ENCODE measurements at regions not wholly inside any gene's neighbourhood (a gene's known extent, or its start where the extent isn't known, plus 50 kb on each side); places are given as distances from the start of the nearest gene placed in this dataset.

GRCh38 chr22:48395201-48395600 lies 1432.5 kb downstream of the BRD1 start:
- peaks cover 35 to 52% of the 10 kb centered on the region in 2 donors for H3K27me3 Mint-ChIP-seq
- no peak overlapping the region for H3K4me3 Mint-ChIP-seq
- no peak overlapping the region for H3K27ac Mint-ChIP-seq
- no peaks in the 10 kb centered on the region for H3K4me1 Mint-ChIP-seq
- no peaks in the 10 kb centered on the region for H3K36me3 Mint-ChIP-seq
- ATAC-seq (replicated peaks) (no peak), DNase-seq (no peak)
- peaks cover under 1 to 2% of the 10 kb centered on the region in 2 donors for H3K9me3 Mint-ChIP-seq

- no peaks in the 10 kb centered on the region for H3K4me1 Mint-ChIP-seq
- DNase-seq: no peak
- no peak overlapping the region for H3K27ac Mint-ChIP-seq
- peaks cover 3 to 6% of the 10 kb centered on the region in 2 donors for H3K9me3 Mint-ChIP-seq
- ATAC-seq (replicated peaks): no peak
- H3K36me3 Mint-ChIP-seq: no peaks in the 10 kb centered on the region
- H3K4me3 Mint-ChIP-seq: no peak overlapping the region
- peaks cover 36 to 52% of the 10 kb centered on the region in 2 donors for H3K27me3 Mint-ChIP-seq
These were observed 1432.9 kb downstream of the BRD1 start for GRCh38 chr22:48394787-48395186.

DNA sequence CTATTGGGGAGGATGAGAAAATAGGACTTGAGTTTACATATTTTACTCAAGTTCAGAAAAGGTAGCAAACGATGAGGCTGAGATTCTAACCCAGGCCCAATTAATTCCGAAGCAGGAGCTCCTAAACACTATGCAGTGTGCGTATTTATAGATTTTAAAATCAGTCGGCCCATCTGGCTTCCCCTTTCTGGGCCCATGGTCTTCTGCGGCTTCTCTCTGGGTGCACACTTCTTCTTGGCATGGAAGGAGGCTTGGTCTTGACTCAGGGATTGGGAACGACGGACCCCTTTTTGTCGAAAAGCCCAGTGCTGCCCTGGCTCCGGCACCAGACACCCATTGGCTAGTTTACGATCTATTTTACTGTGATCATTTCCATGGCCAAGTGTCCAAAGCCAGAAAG lies 1433.8 kb downstream of the BRD1 start:
- no peak overlapping the region for H3K27ac Mint-ChIP-seq
- ATAC-seq (replicated peaks) (no peak), DNase-seq (no peak)
- peaks cover 32 to 55% of the 10 kb centered on the region in 2 donors for H3K27me3 Mint-ChIP-seq
- H3K4me3 Mint-ChIP-seq: no peak overlapping the region
- H3K4me1 Mint-ChIP-seq: no peaks in the 10 kb centered on the region
- peaks cover 7 to 10% of the 10 kb centered on the region in 2 donors for H3K9me3 Mint-ChIP-seq
- H3K36me3 Mint-ChIP-seq: no peaks in the 10 kb centered on the region

DNA sequence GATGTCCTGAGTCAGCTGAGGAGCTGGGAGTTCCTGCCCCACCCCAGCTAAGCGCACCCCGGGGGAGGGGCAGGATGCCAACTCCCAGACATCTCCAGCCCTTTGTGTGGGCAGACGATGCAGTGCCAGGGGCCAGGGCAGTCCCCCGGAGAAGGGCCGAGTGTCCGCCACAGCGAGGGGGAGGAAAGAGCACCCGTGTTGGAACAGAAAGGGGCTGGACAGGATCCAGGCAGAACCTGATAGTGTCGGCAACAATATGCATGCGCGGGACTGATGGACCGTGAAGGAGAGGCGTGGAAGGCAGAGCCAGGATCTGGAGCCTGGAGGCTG lies 1434.7 kb downstream of the BRD1 start:
- Mint-ChIP-seq H3K4me3 (no peak overlapping the region), H3K27ac (no peak overlapping the region)

DNA sequence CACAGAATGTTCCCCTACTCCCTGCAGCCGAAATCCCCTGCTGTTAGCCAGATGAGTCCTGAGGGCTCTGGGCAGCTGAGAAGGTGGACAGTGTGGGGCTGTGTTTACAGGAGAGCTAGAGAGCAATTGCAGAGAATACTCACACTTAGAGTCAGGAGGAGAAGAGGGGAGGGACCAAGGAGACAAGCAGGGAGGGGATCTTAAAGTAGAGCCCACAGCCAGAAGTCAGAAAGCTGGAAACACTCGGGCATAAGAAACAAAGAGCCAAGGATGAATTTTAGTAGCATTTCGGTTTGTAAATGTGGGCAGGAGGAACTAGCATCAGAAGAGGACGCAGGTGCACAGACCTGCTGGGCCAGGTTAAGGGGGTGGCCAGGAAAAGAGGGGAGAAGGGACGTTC lies 1435.9 kb downstream of the BRD1 start:
- Mint-ChIP-seq H3K36me3 (no peaks in the 10 kb centered on the region), H3K27me3 (peaks cover 21 to 47% of the 10 kb centered on the region in 2 donors), H3K9me3 (peaks cover 8 to 10% of the 10 kb centered on the region in 2 donors), H3K4me3 (no peak overlapping the region), H3K4me1 (no peaks in the 10 kb centered on the region), H3K27ac (no peak overlapping the region)
- ATAC-seq (replicated peaks) (no peak), DNase-seq (no peak)

More for the DNA sequence above, 1434.7 kb downstream of the BRD1 start:
- peaks cover 25 to 51% of the 10 kb centered on the region in 2 donors for H3K27me3 Mint-ChIP-seq
- peaks cover 7 to 10% of the 10 kb centered on the region in 2 donors for H3K9me3 Mint-ChIP-seq
- ATAC-seq (replicated peaks): no peak
- DNase-seq: no peak
- no peaks in the 10 kb centered on the region for H3K36me3 Mint-ChIP-seq
- H3K4me1 Mint-ChIP-seq: no peaks in the 10 kb centered on the region

DNA sequence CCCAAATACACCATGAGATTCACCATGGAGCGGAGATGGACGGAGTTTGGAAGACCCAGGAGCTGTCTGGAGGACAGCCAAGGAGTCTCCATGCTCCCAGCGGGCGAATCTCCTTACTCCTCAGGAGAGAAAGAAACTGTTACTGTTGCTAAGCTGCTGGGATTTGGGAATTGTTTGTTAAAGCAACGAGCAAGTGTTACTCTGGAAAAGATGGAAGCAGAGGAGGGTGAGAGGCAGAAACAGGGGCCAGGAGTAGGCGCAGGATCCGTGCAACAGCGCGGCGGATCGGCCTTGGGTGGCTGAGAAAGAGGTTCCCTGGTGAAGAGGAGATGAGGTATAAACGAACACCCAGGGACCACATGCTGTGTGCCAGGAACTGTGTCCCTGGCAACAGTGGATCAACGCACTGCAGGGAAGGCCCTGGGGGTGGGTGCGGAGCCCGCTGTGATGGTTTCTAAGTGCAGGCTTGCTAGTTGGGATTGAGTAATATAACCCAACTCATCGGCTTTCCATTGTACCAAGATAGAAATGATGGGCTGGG lies 1436.4 kb downstream of the BRD1 start:
- Mint-ChIP-seq H3K4me1 (no peaks in the 10 kb centered on the region), H3K4me3 (no peak overlapping the region), H3K27me3 (peaks cover 21 to 45% of the 10 kb centered on the region in 2 donors), H3K27ac (no peak overlapping the region), H3K9me3 (peaks cover 10 to 11% of the 10 kb centered on the region in 2 donors), H3K36me3 (no peaks in the 10 kb centered on the region)
- DNase-seq (no peak), ATAC-seq (replicated peaks) (no peak)

GRCh38 chr22:48389916-48390315 lies 1437.8 kb downstream of the BRD1 start:
- DNase-seq: no peak
- Mint-ChIP-seq H3K36me3 (peaks cover 0 to 3% of the 10 kb centered on the region in 2 donors), H3K4me3 (no peak overlapping the region), H3K9me3 (peaks cover 16 to 20% of the 10 kb centered on the region in 2 donors), H3K27ac (no peak overlapping the region), H3K4me1 (no peaks in the 10 kb centered on the region), H3K27me3 (peaks cover 25 to 52% of the 10 kb centered on the region in 2 donors)
- ATAC-seq (replicated peaks): no peak

- Mint-ChIP-seq H3K4me3 (no peak overlapping the region), H3K27me3 (peaks cover 16 to 25% of the 10 kb centered on the region in 2 donors), H3K27ac (no peak overlapping the region), H3K36me3 (peaks cover 0 to 3% of the 10 kb centered on the region in 2 donors), H3K9me3 (peaks cover 12 to 21% of the 10 kb centered on the region in 2 donors), H3K4me1 (no peaks in the 10 kb centered on the region)
- no peak for DNase-seq
- no peak for ATAC-seq (replicated peaks)
These were observed 1445.5 kb downstream of the BRD1 start for GRCh38 chr22:48382197-48382596.

DNA sequence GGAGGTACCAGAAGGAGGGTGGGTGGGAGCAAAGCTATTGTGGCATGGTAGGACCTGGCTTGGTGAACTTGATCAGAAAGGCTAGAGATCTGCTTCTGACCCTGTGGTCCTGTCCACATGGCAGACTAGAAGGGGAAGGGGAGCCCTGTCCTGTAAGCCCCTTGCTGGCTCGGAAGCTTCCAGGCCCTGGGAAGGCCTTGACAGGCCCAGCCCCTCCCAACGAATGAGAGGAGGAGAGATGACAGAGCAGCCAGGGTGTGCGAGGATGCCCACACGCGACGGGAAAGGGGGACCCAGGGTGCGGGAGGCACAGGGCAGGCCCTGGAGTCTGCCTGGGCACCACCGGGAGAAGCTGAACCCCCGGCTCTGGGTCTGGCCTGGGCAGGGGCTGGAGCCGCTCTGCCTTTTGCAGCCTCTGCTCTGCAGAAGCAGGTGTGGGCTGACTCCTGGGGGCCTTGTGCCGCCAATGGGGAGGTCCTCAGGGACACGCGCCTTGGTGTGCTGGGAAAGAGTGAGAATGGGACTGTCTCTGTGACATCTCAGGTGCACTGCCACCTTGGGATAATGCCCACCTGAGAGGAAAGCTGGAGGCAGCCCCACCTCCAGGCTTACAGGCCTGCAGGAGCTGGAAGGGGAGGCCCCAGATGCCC lies 1447.5 kb downstream of the BRD1 start:
- ATAC-seq (replicated peaks): no peak
- peaks cover 6 to 11% of the 10 kb centered on the region in 2 donors for H3K9me3 Mint-ChIP-seq
- H3K27me3 Mint-ChIP-seq: peaks cover 25 to 28% of the 10 kb centered on the region in 2 donors
- no peak overlapping the region for H3K4me3 Mint-ChIP-seq
- no peaks in the 10 kb centered on the region for H3K4me1 Mint-ChIP-seq
- peaks cover 0 to 1% of the 10 kb centered on the region in 2 donors for H3K36me3 Mint-ChIP-seq
- DNase-seq: no peak
- H3K27ac Mint-ChIP-seq: no peak overlapping the region

DNA sequence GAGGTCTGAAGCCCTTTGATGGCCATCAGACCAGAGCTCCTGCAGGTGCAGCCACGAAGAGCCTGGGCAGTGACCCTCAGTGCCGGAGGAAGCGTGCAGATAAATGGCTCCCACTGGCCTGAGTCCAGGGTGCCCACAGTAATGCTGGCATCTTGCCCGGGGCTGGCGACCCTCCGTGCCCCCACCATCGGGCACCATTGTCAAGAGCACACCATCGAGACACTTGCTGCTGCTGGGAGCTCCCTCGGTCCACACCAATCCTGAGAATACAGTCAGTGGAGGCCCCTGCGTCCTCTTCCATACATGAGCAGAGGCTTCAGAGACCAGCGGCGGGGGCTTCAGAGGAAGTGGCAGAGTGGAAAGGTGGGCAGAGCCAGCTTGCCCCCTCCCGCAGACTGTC lies 1448.3 kb downstream of the BRD1 start:
- DNase-seq: no peak
- H3K27me3 Mint-ChIP-seq: peaks cover 25 to 28% of the 10 kb centered on the region in 2 donors

GRCh38 chr22:48378673-48379072 lies 1449.0 kb downstream of the BRD1 start:
- Mint-ChIP-seq H3K4me1 (no peaks in the 10 kb centered on the region), H3K9me3 (peaks cover 0 to 2% of the 10 kb centered on the region in 2 donors), H3K27ac (no peak overlapping the region), H3K36me3 (no peaks in the 10 kb centered on the region), H3K4me3 (no peak overlapping the region), H3K27me3 (peaks cover 28 to 32% of the 10 kb centered on the region in 2 donors)
- DNase-seq: no peak
- no peak for ATAC-seq (replicated peaks)

More for the DNA sequence above, 1448.3 kb downstream of the BRD1 start:
- Mint-ChIP-seq H3K4me1 (no peaks in the 10 kb centered on the region), H3K27ac (no peak overlapping the region), H3K36me3 (no peaks in the 10 kb centered on the region), H3K9me3 (peaks cover 4 to 6% of the 10 kb centered on the region in 2 donors), H3K4me3 (no peak overlapping the region)
- no peak for ATAC-seq (replicated peaks)

- Mint-ChIP-seq H3K4me3 (no peak overlapping the region), H3K4me1 (no peaks in the 10 kb centered on the region), H3K27me3 (peaks cover 36 to 41% of the 10 kb centered on the region in 2 donors), H3K9me3 (no peaks in the 10 kb centered on the region), H3K36me3 (no peaks in the 10 kb centered on the region), H3K27ac (no peak overlapping the region)
- DNase-seq (no peak), ATAC-seq (replicated peaks) (no peak)
These were observed 1450.5 kb downstream of the BRD1 start for GRCh38 chr22:48376936-48377712.

DNA sequence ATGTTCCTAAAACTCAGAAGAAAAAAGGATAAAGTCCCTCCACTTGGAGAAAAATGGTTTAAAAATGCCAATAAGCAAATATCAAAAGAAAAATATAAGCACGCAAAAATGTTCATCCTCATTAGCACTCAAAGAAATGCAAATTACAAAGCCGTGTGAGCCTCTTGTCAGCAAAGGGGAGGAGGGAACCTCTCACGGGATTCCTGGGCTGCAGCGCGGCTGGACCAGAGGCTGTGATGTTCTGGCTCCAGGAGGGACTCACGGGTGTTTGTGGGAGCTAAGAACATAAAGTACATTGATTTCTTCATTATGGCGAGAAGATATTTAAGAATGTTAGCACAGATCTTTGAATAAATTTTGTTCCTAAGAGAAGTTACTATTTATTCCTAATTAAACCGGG lies 1451.2 kb downstream of the BRD1 start:
- no peak overlapping the region for H3K27ac Mint-ChIP-seq
- H3K9me3 Mint-ChIP-seq: no peaks in the 10 kb centered on the region
- no peak overlapping the region for H3K4me3 Mint-ChIP-seq
- H3K27me3 Mint-ChIP-seq: peaks cover 36 to 42% of the 10 kb centered on the region in 2 donors
- DNase-seq (no peak), ATAC-seq (replicated peaks) (no peak)
- no peaks in the 10 kb centered on the region for H3K36me3 Mint-ChIP-seq
- H3K4me1 Mint-ChIP-seq: no peaks in the 10 kb centered on the region

DNA sequence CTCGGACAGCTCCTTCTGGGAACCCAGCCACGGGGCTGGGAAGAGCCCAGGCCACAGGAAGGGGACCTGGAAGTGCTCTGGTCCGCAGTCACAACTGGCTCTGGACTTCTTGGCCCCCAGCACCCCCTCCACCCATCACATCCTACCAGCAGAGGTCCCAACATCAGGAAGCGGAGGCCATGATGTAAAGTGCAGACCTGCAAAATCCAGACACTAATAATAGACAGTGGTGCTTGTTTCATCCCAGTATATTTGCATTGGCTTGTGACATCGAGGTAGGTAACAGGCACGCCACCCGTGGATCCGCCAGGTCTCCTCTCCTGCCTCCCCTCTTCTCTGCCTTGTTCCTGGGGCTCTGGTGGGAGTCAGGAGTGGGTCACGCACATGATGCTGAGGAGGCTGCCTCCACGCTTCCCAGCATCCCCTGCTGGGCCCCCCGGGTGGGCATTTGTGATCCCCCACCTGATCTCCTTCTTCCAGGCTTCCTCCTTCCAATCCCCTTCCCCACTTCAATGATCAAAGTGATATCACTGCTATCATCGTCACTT lies 1454.0 kb downstream of the BRD1 start:
- DNase-seq (no peak), ATAC-seq (replicated peaks) (no peak)
- no peak overlapping the region for H3K27ac Mint-ChIP-seq
- no peak overlapping the region for H3K4me3 Mint-ChIP-seq
- no peaks in the 10 kb centered on the region for H3K9me3 Mint-ChIP-seq
- no peaks in the 10 kb centered on the region for H3K36me3 Mint-ChIP-seq
- H3K27me3 Mint-ChIP-seq: peaks cover 34 to 35% of the 10 kb centered on the region in 2 donors
- H3K4me1 Mint-ChIP-seq: peaks cover 0 to 2% of the 10 kb centered on the region in 2 donors
